Panc1 (cell line): ENCODE measurements at regions not wholly inside any gene's neighbourhood (a gene's known extent, or its start where the extent isn't known, plus 50 kb on each side); places are given as distances from the start of the nearest gene placed in this dataset.

Experiments used
- ATAC-seq: fragments of 200-7000 bp; cut with Tn5 transposase; 2 replicates; pipeline ENCODE4 v1.9.1; 2020; ENCODE audit warnings: mild to moderate bottlenecking, moderate library complexity
- BruUV-seq: library from RNA; stranded (reverse); fragments of 400-500 nt; replicated peaks from 2 replicates; lab custom pipeline; 2021; lab: Mats Ljungman, UMichigan
- CTCF ChIA-PET: fragments of 300-600 bp; sonication (Branson Sonifier 250); formaldehyde crosslinking; loops from one replicate; lab custom pipeline; 2022; ENCODE audit warnings: antibody characterized with exemption; lab: Charles Lee
- POLR2A ChIA-PET: fragments of 300-600 bp; sonication (Branson Sonifier 250); formaldehyde crosslinking; loops from one replicate; lab custom pipeline; 2022; ENCODE audit warnings: antibody characterized with exemption; lab: Charles Lee
- DNase-seq: peaks from one replicate; pipeline ENCODE4 v3.0.0-alpha.2; 2010; ENCODE audit warnings: low read depth, low spot score
- H3K27ac ChIP-seq: 2 replicates; pipeline ENCODE4 v1.5.1; 2011; ENCODE audit warnings: mild to moderate bottlenecking, low read length, inconsistent platforms
- H3K27me3 ChIP-seq: fragments of 200-500 bp; sonication (Bioruptor generic); 2 replicates; pipeline ENCODE4 v1.6.0; 2014; ENCODE audit warnings: low read length, inconsistent platforms; ENCODE audit not compliant: control insufficient read depth, insufficient read depth
- H3K36me3 ChIP-seq: fragments of 200-500 bp; sonication (Bioruptor generic); 2 replicates; pipeline ENCODE4 v1.5.1; 2014; ENCODE audit warnings: inconsistent platforms, mild to moderate bottlenecking, low read length, moderate library complexity; ENCODE audit not compliant: control insufficient read depth, insufficient read depth
- H3K4me1 ChIP-seq: 2 replicates; pipeline ENCODE4 v1.5.1; 2011; ENCODE audit warnings: inconsistent platforms, mild to moderate bottlenecking, low read length, moderate library complexity; ENCODE audit not compliant: control insufficient read depth, insufficient read depth
- H3K4me3 ChIP-seq, 2 experiments: 2 replicates each; pipeline ENCODE4 v1.5.1; 2011 to 2012; ENCODE audit warnings: low read depth in 2 of 2, low read length in 2 of 2, mild to moderate bottlenecking in 2 of 2, inconsistent platforms in 1 of 2, moderate library complexity in 1 of 2
- H3K9me3 ChIP-seq: fragments of 200-500 bp; sonication (Bioruptor generic); 2 replicates; pipeline ENCODE4 v1.5.1; 2014; ENCODE audit warnings: low read depth, mild to moderate bottlenecking, inconsistent platforms, low read length, moderate library complexity; ENCODE audit not compliant: control insufficient read depth, insufficient read depth
- CTCF ChIP-seq: fragments of 450-650 bp; IDR thresholded peaks from 2 replicates; pipeline ENCODE4 v1.5.1; 2017; ENCODE audit warnings: mild to moderate bottlenecking
- POLR2AphosphoS5 ChIP-seq: IDR thresholded peaks from 2 replicates; pipeline ENCODE4 v1.6.1; 2012; ENCODE audit warnings: mild to moderate bottlenecking, low read depth, low read length, moderate library complexity
- REST ChIP-seq, 2 experiments: IDR thresholded peaks; 2 replicates each; pipeline ENCODE4 v1.6.1; 2011 to 2012; ENCODE audit warnings: low read depth in 2 of 2, control low read depth in 1 of 2, low read length in 1 of 2, mild to moderate bottlenecking in 1 of 2, moderate library complexity in 1 of 2; ENCODE audit not compliant: insufficient read depth in 1 of 2
- SIN3A ChIP-seq: IDR thresholded peaks from 2 replicates; pipeline ENCODE4 v1.6.1; 2012; ENCODE audit warnings: low read depth, mild to moderate bottlenecking, low read length, moderate library complexity, borderline replicate concordance; ENCODE audit not compliant: insufficient read depth
- TCF7L2 ChIP-seq: IDR thresholded peaks from 2 replicates; pipeline ENCODE4 v1.6.1; 2011; ENCODE audit warnings: mild to moderate bottlenecking, low read depth, low read length, inconsistent platforms
- in situ Hi-C: cut with HindIII; loops from 2 replicates; pipeline ENCODE4 v1.10.0; 2016; ENCODE audit warnings: low sequenced_read_pairs, low pct_unique_long_range_greater_than_20kb
- intact Hi-C: fragments of 100-400 bp; cut with micrococcal nuclease; formaldehyde crosslinking; loops from one replicate; pipeline ENCODE4 v1.10.0; 2022; ENCODE audit not compliant: unreplicated experiment

- in situ Hi-C loops (no loop called here), intact Hi-C loops (no loop called here)
- TF ChIP-seq CTCF (no peak), SIN3A (no peak), REST (IDR thresholded peaks at IDR 0.05; ENCODE audit: insufficient read depth in 1 of 2, low read depth in 2 of 2, low read length in 1 of 2) (no peak), POLR2AphosphoS5 (no peak), TCF7L2 (no peak)
- ATAC-seq (no peak), DNase-seq (no peak)
- H3K9me3 ChIP-seq, result no peaks in the 10 kb centered on the region
- no peaks in the 10 kb centered on the region for H3K27me3 ChIP-seq
- CTCF ChIA-PET, result no interaction called here
- H3K4me1 ChIP-seq, result no peaks in the 10 kb centered on the region
- H3K36me3 ChIP-seq, result no peaks in the 10 kb centered on the region
- no TSS peak for BruUV-seq
- POLR2A ChIA-PET, result no interaction called here
- H3K27ac ChIP-seq, result no peak overlapping the region
- no peak overlapping the region for H3K4me3 ChIP-seq
Measured at GRCh38 chr13:90869580-90869979, 477.9 kb upstream of the MIR17HG start.

- DNase-seq (no peak), ATAC-seq (no peak)
- no peaks in the 10 kb centered on the region for H3K4me1 ChIP-seq
- no TSS peak for BruUV-seq
- CTCF ChIA-PET, result no interaction called here
- H3K9me3 ChIP-seq, result no peaks in the 10 kb centered on the region
- H3K36me3 ChIP-seq, result no peaks in the 10 kb centered on the region
- TF ChIP-seq POLR2AphosphoS5, result no peak
- TF ChIP-seq TCF7L2, result no peak
- TF ChIP-seq SIN3A, result no peak
- no peak for TF ChIP-seq REST (IDR thresholded peaks at IDR 0.05; ENCODE audit: insufficient read depth in 1 of 2, low read depth in 2 of 2, low read length in 1 of 2)
- TF ChIP-seq CTCF, result no peak
- intact Hi-C loops, result loop anchor here (10.0 kb wide), 1 partner anchor 142 kb away; no protein-coding TSS in a partner anchor
- H3K27me3 ChIP-seq, result no peaks in the 10 kb centered on the region
- no peak overlapping the region for H3K4me3 ChIP-seq
- POLR2A ChIA-PET, result no interaction called here
- H3K27ac ChIP-seq, result no peak overlapping the region
- in situ Hi-C loops, result no loop called here
Measured at GRCh38 chr13:90872491-90873025, 474.9 kb upstream of the MIR17HG start.
